ENCODE measurements at regions not wholly inside any gene's neighbourhood (a gene's known extent, or its start where the extent isn't known, plus 50 kb on each side); places are given as distances from the start of the nearest gene placed in this dataset.

- ATAC-seq, result peak; percentile 85
- TF ChIP-seq ZNF778 (CRISPR knock-in tag; IDR thresholded peaks at IDR 0.05), result no peak
- no peak for TF ChIP-seq HCFC1 (IDR thresholded peaks at IDR 0.05; ENCODE audit: low read depth, low read length)
- TF ChIP-seq KAT7 (CRISPR knock-in tag; IDR thresholded peaks at IDR 0.05; ENCODE audit: borderline replicate concordance), result 0 out of 2 replicates have a peak, but pooled peaks have one; percentile 18
- TF ChIP-seq EHMT2 (IDR thresholded peaks at IDR 0.05), result no peak
- no peak for TF ChIP-seq FOXM1 (IDR thresholded peaks at IDR 0.05; ENCODE audit: low read depth)
- TF ChIP-seq FOXM1 (CRISPR knock-in tag; IDR thresholded peaks at IDR 0.05; ENCODE audit: low read depth), result 0 out of 2 replicates have a peak, but pooled peaks have one; percentile 57
- TF ChIP-seq PKNOX1 (IDR thresholded peaks at IDR 0.05), result 0 out of 2 replicates have a peak, but pooled peaks have one; percentile 5
- TF ChIP-seq CREM (IDR thresholded peaks at IDR 0.05; ENCODE audit: low read depth), result peak; percentile 29; the same call in 1 of the 2 replicates
- TF ChIP-seq POLR2A (conservative IDR thresholded peaks at IDR 0.05), result peak; percentile 39
- TF ChIP-seq BCL6 (CRISPR knock-in tag; IDR thresholded peaks at IDR 0.05), result no peak
- TF ChIP-seq NR2C2 (CRISPR knock-in tag; IDR thresholded peaks at IDR 0.05), result no peak
- 0 out of 2 replicates have a peak, but pooled peaks have one; percentile 7 for TF ChIP-seq NR2C2 (tag; IDR thresholded peaks at IDR 0.05)
- no peak for TF ChIP-seq RBM39 (optimal IDR thresholded peaks at IDR 0.05; ENCODE audit: low read depth, low read length)
- TF ChIP-seq KLF6 (CRISPR knock-in tag; IDR thresholded peaks at IDR 0.05; ENCODE audit: borderline replicate concordance), result no peak
- H3K4me1 ChIP-seq (replicated peaks in 1 of 2; ENCODE audit: control insufficient read depth in 2 of 2, insufficient read depth in 2 of 2, low read length in 2 of 2), result peaks cover 0 to 8% of the 10 kb centered on the region in 2 experiments; a peak in 2 of 5 replicates
- no peaks in the 10 kb centered on the region for H3K27me3 ChIP-seq (ENCODE audit: control insufficient read depth in 2 of 2, insufficient read depth in 2 of 2, low read length in 2 of 2)
- no peaks in the 10 kb centered on the region for H3K9me1 ChIP-seq (ENCODE audit: control insufficient read depth, insufficient read depth, low read length)
- no peaks in the 10 kb centered on the region for H4K20me1 ChIP-seq (replicated peaks; ENCODE audit: control insufficient read depth, insufficient read depth, low read length)
- peak overlapping the region; percentile 48 for H3K4me3 ChIP-seq
- peak overlapping the region; percentile 73 to 86 for H3K9ac ChIP-seq (ENCODE audit: insufficient read depth in 1 of 2, low read depth in 2 of 2, low read length in 2 of 2)
- ChIA-PET POLR2A (interaction anchor here (1.1 kb wide), 1 partner anchor 10 kb away, joined by 5 read pairs; no protein-coding TSS in a partner anchor), CTCF (ENCODE audit: low intra/inter-chr PET ratio) (no interaction called here)
- 0% methylated on average over 5 of the region's 5 CpGs for WGBS (ENCODE audit: insufficient coverage, low coverage, missing lambda C conversion rate)
- in situ Hi-C loops (cut with MboI), result no loop called here
- peak overlapping the region; percentile 85 for H2AFZ ChIP-seq (ENCODE audit: low read depth, low read length)
- BruUV-seq (replicated peaks), result no TSS peak
- FAIRE-seq, result peak; percentile 70
- H3K9me3 ChIP-seq (replicated peaks; ENCODE audit: control insufficient read depth, insufficient read depth, low read depth, low read length), result no peaks in the 10 kb centered on the region
- H3K27ac ChIP-seq (ENCODE audit: extremely low read depth, low read depth, low read length), result peak overlapping the region; percentile 88
- intact Hi-C loops (cut with micrococcal nuclease), result no loop called here
- no peaks in the 10 kb centered on the region for H3K36me3 ChIP-seq (ENCODE audit: control insufficient read depth, insufficient read depth, low read length)
- peak in 2 of 4 experiments; percentile 54 to 83 for DNase-seq (ENCODE audit: extremely low read depth in 1 of 4, low spot score in 3 of 4)
- H3K79me2 ChIP-seq (ENCODE audit: control insufficient read depth, insufficient read depth, low read length), result peaks cover 21% of the 10 kb centered on the region
- peak overlapping the region; percentile 80 for H3K4me2 ChIP-seq (ENCODE audit: insufficient read depth, low read length)
Observed at GRCh38 chr2:81481994-81482368, 1177.4 kb upstream of the LRRTM1 start.
